Activated B cell treated with CpG ODN at 0.5 μM for 24 hours (primary cell): ENCODE measurements at regions not wholly inside any gene's neighbourhood (a gene's known extent, or its start where the extent isn't known, plus 50 kb on each side); places are given as distances from the start of the nearest gene placed in this dataset.
"Not testable (repeated sequence)": the region's sequence is repeated elsewhere in the genome, so short reads cannot be mapped to it uniquely, and the experiment has no call there.

ENCODE experiments used
- ATAC-seq: fragments of 200-7000 bp; cut with Tn5 transposase; one replicate; pipeline ENCODE4 v1.10.0; 2021; ENCODE audit warnings: low read depth, mild to moderate bottlenecking, moderate library complexity
- CTCF ChIA-PET: fragments of 350-600 bp; sonication (Branson Sonifier 250); formaldehyde crosslinking; loops from one replicate; lab custom pipeline; 2021; ENCODE audit warnings: antibody characterized with exemption; lab: Charles Lee
- POLR2A ChIA-PET: fragments of 350-600 bp; sonication (Branson Sonifier 250); formaldehyde crosslinking; loops from one replicate; lab custom pipeline; 2021; ENCODE audit warnings: antibody characterized with exemption; lab: Charles Lee
- DNase-seq: peaks from one replicate; pipeline ENCODE4 v3.0.0; 2022
- H3K27ac Mint-ChIP-seq: one replicate; pipeline ENCODE4 v1.8.0; 2020; ENCODE audit warnings: mixed read lengths
- H3K27me3 Mint-ChIP-seq: one replicate; pipeline ENCODE4 v1.8.0; 2021; ENCODE audit warnings: mixed read lengths
- H3K36me3 Mint-ChIP-seq: one replicate; pipeline ENCODE4 v1.8.0; 2021; ENCODE audit warnings: low read depth, mixed read lengths
- H3K4me1 Mint-ChIP-seq: one replicate; pipeline ENCODE4 v1.8.0; 2021; ENCODE audit warnings: mixed read lengths
- H3K4me3 Mint-ChIP-seq: one replicate; pipeline ENCODE4 v1.8.0; 2020; ENCODE audit warnings: mild to moderate bottlenecking, mixed read lengths
- H3K9me3 Mint-ChIP-seq: one replicate; pipeline ENCODE4 v1.8.0; 2020; ENCODE audit warnings: mixed read lengths
- intact Hi-C: fragments of 100-400 bp; cut with micrococcal nuclease; formaldehyde crosslinking; loops from one replicate; pipeline ENCODE4 v1.15.1; 2024
- TF ChIP-seq, protein P1 (sequence below): fragments of 200-600 bp; IDR thresholded peaks from one replicate; pipeline ENCODE4 v1.8.0; 2022; ENCODE audit warnings: antibody characterized with exemption, mild to moderate bottlenecking

DNA sequence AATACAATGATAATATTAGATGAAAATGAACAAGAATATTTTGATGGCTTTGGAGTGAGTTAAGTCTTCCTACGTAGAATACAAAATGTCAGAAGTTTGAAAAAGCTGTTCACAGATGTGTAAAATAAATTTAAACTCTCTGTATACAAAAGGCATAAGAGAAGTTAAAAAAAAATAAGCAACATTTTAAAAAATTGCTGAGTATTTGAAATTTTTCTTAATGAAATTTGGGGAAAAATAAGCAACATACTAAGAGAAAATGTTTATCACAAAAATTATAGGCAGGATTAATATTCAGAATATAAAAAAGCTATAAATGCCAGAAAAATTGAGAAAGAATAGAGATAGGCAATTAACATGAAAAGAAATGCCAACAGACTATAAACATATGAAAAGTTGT is 470.7 kb upstream of the TRPC7 start:
- TF ChIP-seq, protein P1, sequence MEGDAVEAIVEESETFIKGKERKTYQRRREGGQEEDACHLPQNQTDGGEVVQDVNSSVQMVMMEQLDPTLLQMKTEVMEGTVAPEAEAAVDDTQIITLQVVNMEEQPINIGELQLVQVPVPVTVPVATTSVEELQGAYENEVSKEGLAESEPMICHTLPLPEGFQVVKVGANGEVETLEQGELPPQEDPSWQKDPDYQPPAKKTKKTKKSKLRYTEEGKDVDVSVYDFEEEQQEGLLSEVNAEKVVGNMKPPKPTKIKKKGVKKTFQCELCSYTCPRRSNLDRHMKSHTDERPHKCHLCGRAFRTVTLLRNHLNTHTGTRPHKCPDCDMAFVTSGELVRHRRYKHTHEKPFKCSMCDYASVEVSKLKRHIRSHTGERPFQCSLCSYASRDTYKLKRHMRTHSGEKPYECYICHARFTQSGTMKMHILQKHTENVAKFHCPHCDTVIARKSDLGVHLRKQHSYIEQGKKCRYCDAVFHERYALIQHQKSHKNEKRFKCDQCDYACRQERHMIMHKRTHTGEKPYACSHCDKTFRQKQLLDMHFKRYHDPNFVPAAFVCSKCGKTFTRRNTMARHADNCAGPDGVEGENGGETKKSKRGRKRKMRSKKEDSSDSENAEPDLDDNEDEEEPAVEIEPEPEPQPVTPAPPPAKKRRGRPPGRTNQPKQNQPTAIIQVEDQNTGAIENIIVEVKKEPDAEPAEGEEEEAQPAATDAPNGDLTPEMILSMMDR = no peak
- no peak overlapping the region for H3K4me3 Mint-ChIP-seq
- H3K36me3 Mint-ChIP-seq = no peaks in the 10 kb centered on the region
- H3K27ac Mint-ChIP-seq = no peak overlapping the region
- CTCF ChIA-PET = no interaction called here
- no peak for DNase-seq
- intact Hi-C loops = no loop called here
- H3K27me3 Mint-ChIP-seq = no peaks in the 10 kb centered on the region
- peaks cover 2% of the 10 kb centered on the region for H3K9me3 Mint-ChIP-seq
- ATAC-seq = no peak
- POLR2A ChIA-PET = no interaction called here
- H3K4me1 Mint-ChIP-seq = no peaks in the 10 kb centered on the region

DNA sequence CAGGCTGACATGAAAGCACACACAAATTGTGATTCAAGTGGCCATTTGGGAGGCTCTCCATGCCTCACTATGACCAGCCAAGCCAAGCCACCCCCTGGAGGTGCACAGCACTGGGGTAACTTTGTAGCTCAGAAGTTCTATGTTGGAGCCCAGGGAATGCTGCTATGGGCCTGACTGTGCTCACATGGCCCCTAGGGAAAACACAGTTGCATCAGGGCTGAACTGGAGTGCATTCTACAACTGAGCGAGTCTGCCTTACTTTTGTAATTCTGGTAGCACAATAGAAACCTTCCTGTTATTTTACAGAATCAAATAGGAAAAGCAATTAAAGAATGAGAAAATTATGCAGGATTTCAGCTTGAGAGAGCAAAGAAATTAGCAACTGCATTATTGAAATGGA is 455.5 kb upstream of the TRPC7 start:
- ChIA-PET CTCF (no interaction called here), POLR2A (no interaction called here)
- no peak for ATAC-seq
- Mint-ChIP-seq H3K9me3 (peaks cover 3% of the 10 kb centered on the region), H3K4me3 (no peak overlapping the region), H3K27ac (no peak overlapping the region), H3K27me3 (no peaks in the 10 kb centered on the region), H3K36me3 (no peaks in the 10 kb centered on the region), H3K4me1 (no peaks in the 10 kb centered on the region)
- intact Hi-C loops = no loop called here
- DNase-seq = no peak
- TF ChIP-seq, protein P1 = no peak

DNA sequence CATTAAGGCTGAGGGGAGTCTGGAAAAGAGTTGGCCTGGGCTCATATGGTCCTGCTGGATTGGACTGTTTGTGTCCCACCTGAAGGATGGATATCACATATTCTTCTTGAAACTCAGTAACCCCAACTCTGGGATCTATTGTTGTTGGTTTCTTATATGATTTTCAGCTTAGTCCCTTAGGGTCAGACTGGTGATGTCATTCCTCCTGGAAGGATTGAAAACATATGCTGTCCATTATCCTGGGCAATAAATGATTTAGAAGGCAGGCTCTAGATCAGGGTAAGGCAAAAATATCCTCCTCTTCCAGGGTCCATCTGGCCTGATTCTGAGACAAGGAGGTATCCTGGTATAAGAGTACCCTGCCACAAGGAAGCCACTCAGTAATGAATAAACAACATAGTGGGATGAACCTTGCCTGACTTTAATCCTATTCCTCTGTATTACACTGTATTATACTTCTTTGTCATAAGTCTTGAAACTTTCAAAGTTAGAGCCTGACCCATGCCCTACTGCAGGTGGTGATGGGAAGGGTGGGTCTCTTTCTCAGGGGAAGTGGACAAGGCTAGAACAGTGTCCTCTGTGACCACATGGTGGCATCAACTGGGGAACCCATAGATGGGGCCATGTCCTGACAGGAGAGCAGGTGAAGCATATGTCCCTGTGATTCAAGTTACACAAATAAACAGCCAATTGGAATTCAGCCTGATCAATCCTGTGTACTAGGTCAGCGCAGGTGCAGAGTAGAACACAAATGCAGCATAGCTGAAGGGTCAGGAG is 454.4 kb upstream of the TRPC7 start:
- DNase-seq (no peak), ATAC-seq (no peak)
- Mint-ChIP-seq H3K4me1 (no peaks in the 10 kb centered on the region), H3K36me3 (no peaks in the 10 kb centered on the region), H3K27me3 (no peaks in the 10 kb centered on the region), H3K4me3 (no peak overlapping the region), H3K9me3 (peaks cover 4% of the 10 kb centered on the region), H3K27ac (no peak overlapping the region)
- CTCF ChIA-PET = no interaction called here
- POLR2A ChIA-PET = no interaction called here
- intact Hi-C loops = no loop called here
- TF ChIP-seq, protein P1 = no peak

DNA sequence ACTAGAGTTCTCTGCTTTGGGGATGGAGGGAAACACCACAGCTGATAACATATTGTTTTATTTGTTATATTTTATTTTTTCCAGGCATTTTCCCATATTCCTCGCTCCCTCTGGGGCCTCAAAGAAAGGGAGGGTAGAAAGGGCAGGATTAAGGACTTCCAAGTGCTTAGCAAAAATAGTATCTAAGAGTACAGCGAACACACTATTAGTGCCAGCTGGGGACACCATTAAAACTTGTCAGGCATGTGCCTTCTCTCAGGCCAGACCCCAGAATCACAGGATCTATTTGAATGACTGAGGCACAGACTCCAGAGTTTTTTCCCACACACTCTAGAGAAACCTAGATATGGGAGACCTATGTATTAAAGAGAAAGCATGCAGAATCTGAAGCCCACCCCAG is 451.0 kb upstream of the TRPC7 start:
- TF ChIP-seq, protein P1 = no peak
- Mint-ChIP-seq H3K27ac (no peak overlapping the region), H3K9me3 (peaks cover 4% of the 10 kb centered on the region), H3K4me3 (no peak overlapping the region), H3K27me3 (no peaks in the 10 kb centered on the region), H3K36me3 (no peaks in the 10 kb centered on the region), H3K4me1 (no peaks in the 10 kb centered on the region)
- intact Hi-C loops = no loop called here
- ATAC-seq (no peak), DNase-seq (no peak)
- ChIA-PET CTCF (no interaction called here), POLR2A (no interaction called here)

DNA sequence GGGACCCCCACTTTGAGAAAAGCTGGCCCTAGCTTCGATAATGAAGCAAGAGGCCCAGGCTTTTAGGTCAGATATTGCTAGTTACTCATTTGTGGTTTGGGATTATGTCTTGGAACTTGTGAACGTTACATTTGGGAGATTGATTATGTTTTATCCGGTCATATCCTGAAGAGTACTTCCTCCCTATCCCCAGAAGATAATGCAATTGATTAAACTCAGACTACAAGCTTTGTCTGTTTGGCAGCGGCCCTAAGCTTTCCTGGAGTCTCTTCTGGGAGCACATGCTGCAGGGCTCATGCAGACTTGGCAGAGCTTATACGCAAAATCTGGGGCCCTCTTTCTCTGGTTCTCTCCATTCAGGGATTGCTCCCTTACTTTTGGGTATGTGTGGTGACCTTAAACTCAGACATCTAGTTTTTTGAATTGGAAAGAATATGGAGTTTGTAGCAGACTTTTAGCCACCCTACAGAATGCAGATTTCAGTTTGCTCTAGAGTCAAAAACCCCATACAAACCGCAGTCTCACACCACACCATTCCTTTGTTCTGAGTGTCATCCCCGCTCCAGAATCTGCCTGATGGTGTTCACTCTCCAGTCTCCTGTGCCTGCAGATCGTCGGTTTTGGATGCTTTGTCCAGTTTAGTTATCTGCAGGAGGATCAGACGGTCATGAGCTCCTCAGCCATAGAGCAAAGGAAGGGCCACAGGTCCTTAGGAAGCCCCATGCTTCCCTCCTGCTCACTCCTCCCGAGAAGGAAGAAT is 449.5 kb upstream of the TRPC7 start:
- Mint-ChIP-seq H3K36me3 (no peaks in the 10 kb centered on the region), H3K4me1 (no peaks in the 10 kb centered on the region), H3K9me3 (peaks cover 4% of the 10 kb centered on the region), H3K4me3 (no peak overlapping the region), H3K27me3 (no peaks in the 10 kb centered on the region), H3K27ac (no peak overlapping the region)
- DNase-seq (no peak), ATAC-seq (no peak)
- TF ChIP-seq, protein P1 = no peak
- intact Hi-C loops = no loop called here
- POLR2A ChIA-PET = no interaction called here
- CTCF ChIA-PET = no interaction called here

DNA sequence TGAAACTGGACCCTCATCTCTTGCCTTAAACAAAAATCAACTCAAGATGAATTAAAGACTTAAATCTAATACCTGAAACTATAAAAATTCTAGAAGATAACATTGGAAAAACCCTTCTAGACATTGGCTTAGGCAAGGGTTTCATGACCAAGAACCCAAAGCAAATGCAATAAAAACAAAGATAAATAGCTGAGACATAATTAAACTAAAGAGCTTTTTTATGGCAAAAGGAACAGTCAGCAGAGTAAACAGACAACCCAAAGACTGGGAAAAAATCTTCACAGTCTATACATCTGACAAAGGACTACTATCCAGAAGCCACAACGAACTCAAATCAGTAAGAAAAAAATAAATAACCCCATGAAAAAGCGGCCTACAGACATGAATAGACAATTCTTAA is 446.9 kb upstream of the TRPC7 start:
- H3K4me1 Mint-ChIP-seq, DNase-seq, ATAC-seq, CTCF ChIA-PET, H3K36me3 Mint-ChIP-seq, H3K4me3 Mint-ChIP-seq, POLR2A ChIA-PET, H3K9me3 Mint-ChIP-seq, H3K27ac Mint-ChIP-seq, H3K27me3 Mint-ChIP-seq, intact Hi-C loops: not testable (repeated sequence)
